MCF 10A (cell line): ENCODE measurements at regions not wholly inside any gene's neighbourhood (a gene's known extent, or its start where the extent isn't known, plus 50 kb on each side); places are given as distances from the start of the nearest gene placed in this dataset. TPM values are rescaled to one million over a fixed set of nuclear protein-coding genes. Genes with fewer than 3 reads are reported as not detected.

Experiments
- microRNA-seq: library from miRNA; unstranded; fragments of <30 nt; microRNA quantifications from one replicate; pipeline ENCODE4 v1.2.0, GENCODE V29; 2022

Small RNAs in the stretch of these regions (microRNA-seq; reads per million reads assigned to microRNA genes)
- not detected for gene MIR3680-2
